HCEC 1CT (cell line): ENCODE measurements at regions not wholly inside any gene's neighbourhood (a gene's known extent, or its start where the extent isn't known, plus 50 kb on each side); places are given as distances from the start of the nearest gene placed in this dataset.

Source experiments
- DNase-seq: peaks from one replicate; pipeline ENCODE4 v3.0.0-alpha.2; 2017

DNA sequence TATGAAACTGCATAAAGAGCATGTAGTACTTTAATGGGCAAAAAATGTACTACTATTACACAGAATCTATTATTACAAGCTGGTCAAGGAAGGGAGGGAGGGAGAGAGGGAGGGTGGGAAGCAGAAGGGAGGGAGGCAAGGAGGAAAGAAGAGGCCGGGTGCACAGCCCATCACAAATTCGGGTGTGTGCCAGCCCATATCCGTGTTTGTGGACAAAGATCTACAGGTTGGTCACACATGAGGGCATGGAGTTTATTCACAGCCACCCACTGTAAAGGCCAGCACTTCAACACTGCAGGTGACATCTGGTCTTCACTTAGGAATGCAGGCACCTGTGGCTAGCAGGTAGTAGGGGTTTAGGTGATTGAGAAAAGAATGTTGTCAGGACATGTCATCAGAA is 352.5 kb upstream of the NBEA start:
- DNase-seq = no peak

DNA sequence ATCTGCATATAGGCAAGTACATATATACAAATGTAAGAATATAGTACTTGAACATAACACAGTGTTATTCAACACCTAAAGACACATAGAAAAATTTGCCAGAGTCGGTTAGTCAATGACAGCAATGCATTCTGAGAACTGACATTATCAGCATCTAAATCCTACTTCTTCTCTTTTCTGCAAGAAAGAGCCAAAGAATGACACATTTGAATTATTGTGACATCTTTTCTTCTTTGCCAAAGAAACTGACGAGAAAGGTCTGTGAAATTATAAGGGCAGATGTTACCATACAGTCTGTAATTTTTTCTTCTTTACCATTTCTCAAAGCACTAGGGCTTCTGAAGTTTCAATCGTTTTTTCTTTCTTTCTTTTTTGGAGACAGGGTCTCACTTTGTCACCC is 350.9 kb upstream of the NBEA start:
- DNase-seq = no peak

DNA sequence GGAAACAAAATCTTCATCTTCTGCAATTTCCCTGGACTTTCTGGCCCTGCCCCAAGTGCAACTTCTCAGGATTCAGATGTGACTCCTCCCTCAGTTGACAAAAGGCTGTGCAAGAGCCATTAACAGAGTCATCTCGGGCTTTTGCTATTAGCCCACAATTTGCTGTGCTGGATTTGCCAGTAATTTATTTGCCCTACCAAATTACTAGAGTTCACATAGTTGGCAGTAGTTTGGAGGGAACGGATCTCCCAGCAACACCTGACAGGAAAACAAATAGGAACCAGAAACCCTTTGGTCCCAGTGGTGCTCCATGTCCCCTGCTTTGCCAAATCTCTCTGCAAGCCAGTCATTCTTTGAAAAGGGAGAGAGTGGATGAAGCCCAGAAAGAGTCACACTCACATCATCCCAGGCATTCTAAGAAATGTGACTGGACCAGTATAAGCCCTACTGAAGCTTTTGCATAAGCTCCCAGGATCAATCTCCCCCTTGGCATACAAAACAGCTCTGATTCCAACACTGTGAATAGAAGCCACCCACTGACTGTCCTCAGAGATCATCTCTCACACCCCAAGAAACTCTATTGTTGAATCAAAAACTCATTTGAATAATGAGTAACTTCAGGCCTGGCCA is 350.1 kb upstream of the NBEA start:
- no peak for DNase-seq

DNA sequence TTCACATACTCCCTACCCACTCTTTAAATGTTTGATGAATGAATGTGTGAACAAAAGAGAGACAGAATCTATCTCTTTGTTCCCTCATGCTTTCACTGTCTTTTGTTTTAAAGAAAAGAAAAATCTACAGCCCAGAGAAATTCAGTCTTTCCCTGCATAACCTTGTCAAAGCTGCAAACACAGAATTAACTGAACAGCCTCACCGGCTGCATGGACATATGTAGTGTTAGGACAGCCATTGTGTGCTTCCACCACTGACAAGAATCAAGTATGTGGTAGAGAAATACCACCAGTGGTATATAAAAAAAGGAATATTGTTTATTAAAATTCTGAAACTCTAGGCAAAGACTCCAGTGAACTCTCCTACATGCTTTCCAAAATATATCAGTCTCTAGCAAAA is 348.4 kb upstream of the NBEA start:
- no peak for DNase-seq

DNA sequence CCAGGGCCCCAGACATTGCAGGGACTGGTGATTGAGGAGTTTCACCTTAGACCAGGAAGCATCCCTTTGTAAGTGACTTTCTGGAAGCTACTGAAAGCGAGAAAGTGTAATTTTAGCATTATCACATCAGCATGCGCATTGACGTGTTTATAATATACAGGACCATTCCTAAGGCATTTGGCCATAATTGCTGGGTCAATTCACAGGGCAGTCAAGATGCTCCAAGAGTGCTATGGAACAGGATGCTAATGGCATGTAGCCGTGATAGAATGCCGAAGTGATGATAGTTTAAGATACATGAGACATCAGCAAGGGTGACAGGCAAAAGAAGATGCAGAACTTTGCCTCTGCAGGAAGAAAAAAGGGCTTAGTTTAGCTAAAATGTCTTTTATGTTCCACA is 347.6 kb upstream of the NBEA start:
- no peak for DNase-seq

DNA sequence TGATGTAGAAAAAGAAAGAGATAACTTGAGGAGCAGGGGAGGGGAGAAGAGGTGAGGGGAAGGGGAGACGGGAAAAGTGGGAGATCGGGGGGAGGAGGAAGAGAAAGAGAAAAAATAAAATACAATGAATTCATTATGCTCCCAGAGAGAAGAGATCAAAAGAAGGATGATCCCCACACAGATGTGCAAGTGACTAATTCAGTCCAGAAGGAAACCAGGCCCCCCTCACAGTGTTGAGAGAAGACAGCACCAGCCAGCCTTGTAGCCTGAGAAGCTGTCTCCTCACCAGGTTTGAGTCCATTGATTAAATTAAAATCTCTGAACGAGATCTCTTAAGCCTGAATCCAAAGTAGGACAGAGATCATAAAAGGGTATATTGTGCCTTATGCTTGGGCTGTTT is 333.7 kb upstream of the NBEA start:
- no peak for DNase-seq

DNA sequence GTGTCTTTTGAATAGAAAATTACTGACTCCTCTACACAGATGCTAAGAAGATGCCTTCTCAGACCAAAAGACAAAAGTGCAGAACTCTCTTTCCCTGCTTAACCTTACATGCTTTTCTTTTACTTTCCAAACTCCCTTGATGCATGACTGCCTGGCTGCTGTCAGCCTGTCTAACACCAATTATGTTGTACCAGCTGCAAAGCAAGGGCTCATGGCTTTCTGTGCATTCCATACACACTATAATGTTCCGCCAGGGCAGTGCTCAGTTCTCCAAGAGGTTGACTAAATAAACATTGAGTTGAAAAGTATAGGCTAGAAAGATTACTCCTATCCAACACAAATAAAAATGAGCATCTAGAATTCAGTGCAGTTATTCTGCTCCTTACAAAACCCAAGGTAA is 330.4 kb upstream of the NBEA start:
- no peak for DNase-seq

DNA sequence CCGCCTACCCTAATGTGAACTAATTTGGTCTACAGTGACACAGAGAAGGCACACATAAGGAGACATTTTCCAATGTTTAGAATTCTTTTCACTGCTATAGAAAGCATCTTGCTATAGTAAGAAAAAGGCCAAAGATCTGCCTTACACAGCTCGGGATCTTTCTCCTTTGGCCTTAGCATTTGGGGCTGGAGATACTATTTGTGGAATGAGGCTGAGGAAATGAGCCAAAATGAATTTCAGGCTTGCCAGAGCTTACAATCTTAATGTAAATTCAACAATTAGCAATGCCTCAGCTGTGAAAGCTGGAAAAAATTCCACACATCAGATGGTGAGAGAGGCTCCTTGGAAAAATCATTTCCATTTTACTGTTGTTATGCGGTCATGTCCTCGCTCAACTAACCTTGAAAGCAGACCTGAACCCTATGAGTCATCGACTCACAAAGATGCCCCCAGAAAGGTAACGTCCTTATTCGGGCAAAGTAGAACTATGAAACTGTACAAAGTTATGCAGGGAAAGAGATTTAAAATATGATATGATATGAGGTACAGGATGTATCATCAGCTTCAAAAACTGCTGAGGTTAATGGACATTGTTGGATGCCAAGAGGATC is 324.5 kb upstream of the NBEA start:
- no peak for DNase-seq

DNA sequence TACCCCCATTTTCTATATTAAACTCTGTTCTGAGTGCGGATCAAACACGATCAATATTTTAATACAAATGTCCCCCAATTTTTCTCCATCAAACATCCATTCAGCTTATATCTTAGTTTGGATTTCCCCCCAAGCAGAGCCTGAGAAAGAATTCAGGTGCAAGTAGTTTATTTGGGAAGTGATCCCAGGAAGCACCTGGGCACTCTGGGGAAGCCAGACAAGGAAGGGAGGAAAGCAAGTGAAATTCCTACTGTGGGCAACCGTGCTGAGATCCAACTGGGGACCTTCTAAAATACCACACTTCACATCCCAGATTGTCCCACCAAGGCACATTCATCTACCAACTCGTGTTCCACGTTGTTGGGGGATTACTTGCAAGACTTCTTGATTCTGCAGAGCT is 323.4 kb upstream of the NBEA start:
- DNase-seq = no peak

DNA sequence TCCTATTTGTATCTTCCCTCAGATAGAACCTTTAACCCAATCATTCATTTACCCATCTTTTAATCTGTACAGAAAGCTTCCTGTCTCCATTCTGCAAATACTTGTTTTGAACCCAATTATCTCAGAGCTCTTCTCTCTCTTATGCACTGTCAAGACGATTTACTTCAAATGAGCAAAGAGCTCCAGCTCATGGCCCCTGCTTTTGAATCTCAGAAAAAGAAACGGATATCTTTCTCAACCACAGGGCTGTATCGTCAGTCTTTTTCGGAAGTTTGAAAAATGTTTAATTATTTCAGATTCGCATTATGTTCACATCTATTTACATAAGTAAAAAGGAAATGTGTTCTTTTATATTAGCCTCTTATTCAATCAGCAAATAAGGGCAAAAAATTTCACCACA is 322.7 kb upstream of the NBEA start:
- DNase-seq = no peak

DNA sequence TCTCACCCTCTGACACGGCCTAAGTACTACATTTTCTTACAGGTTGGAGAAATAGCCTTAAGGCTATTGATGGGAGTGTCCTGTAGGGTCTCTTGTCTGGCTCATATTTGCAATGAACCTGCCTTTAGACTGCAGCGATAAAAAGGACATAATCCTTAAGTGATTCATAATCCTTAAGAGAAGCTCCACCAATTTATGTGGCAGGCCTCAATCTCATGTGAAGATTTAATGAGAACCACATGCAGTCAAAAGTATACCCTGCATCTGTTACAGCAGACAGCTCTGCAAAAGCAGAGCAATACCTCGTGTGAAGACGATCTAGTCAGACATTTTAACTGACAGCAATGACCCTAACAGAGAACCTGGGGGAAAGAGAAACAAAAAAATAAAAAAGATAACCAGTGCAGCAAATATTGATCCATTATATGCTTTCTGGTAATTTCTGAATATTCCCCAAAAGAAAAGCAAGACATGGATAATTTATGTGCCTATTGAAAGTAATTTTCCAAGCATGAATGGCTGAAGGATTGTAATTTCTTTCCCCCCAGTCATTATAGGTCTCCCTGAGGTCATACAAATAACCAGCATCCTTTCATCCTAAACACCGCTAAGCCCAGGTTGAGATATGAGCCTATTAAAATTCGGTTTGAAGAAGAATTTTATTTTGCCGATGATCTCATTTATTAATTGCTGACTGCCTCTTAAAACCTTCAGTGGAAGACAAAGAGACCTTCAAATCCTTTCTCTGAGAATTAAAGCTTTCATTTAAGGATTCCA is 321.8 kb upstream of the NBEA start:
- no peak for DNase-seq

DNA sequence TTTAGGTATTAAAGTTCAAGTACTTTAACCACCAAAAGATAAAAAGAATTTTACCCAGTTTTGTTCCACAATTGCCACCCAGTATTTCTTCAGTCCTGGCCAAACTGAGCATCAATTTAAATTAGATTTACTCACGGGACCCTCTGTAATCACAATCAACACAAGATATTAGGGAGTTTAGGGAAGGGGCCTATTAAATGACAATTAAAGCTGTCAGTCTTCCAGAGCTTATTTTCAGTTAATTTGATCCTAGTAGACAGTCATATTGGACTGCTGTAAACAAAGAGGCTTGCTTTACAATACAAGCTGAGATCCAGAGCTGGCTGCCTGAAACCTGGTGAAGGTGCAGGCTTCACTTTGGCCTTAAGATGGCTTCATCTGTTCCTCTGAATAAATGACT is 321.2 kb upstream of the NBEA start:
- DNase-seq = no peak

DNA sequence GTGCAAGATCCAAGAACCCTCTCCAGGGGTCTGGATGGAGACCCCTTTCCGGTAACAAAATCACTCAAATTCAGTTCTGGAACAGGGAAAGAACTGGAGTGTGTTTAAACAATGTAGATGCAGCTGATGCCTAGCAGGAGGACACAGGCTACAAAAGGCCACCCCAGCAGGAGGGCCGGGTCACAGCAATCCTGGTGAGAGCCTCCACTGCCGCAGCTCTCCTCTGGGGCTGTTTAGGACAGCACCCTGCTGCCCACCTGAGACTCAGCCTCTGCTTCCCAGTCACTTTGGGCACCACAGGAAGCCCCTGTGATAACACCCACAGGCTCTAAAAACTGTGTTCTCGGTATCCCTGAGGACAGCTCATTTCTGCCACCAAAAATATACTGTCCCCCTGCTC is 318.7 kb upstream of the NBEA start:
- DNase-seq = no peak

DNA sequence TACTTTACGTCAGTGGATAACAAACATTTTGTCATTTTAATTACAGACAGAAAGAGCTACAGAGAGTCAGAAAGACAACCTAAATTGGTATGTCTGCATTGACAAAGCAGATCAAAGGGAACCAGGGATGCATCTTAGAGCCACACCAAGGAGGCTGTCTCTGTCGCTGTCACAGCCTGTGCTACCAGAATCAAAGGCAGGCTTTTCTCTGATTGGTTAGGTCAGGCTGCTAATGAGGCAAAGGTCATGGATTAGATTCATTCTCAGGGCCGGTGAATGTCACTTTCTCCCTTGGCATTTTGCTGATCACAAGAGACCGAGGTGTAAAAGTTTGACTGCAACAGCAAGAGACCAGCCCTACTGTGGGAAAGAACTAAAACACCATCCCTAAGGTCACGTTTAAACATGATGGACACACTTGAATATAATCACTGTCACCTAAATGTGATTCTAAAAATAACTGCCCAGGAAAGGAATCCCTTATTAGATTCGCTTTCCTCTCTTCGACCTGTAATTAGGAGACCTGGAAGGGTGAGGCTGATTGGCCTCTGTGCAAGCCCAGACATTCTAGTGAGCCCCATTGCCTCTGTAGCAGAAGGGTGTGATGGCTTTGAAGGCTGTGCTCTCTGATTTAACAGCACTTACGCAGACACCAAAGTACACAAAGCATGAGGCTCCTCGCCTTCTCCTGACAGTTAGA is 314.4 kb upstream of the NBEA start:
- DNase-seq = no peak

DNA sequence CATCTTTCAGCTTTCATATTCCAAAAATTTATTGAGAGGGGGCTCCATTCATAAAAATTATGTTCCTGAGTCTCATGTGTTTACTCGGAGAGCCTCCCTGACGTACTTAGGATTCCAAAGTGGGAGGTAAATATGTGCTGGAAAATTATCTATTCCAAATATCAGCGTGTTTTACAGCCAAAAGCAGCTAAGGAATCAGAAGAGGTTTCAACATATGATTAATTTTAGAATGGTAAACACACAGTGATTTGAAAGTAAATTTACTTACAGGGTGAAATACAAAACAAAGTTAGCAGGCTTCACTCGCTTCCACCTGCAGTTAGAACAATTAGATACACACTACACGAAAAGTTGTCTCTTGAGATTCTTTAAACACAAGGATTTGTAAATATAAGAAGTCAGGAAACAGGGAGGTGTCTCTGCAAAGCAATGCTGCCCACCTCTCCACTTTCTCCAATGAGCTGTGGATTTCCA is 313.8 kb upstream of the NBEA start:
- DNase-seq = no peak

DNA sequence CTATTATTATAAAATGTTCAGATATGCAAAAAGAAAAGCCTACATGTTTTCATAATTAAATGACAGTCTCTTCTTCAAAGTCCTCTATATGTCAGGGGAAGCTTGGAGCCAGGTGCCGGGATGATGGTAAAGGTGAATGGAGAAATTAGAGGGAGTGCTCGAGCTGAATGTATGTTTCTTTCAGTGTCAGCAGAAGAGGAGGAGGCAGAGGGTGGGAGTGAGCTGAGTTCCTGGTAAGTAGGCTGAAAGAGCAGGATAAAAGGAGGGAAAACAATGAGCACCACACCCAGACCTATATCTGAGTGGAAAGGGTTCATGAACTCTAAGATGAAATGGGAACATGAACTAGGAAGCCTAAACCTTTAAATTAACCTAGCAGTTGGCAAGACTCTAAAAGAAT is 307.6 kb upstream of the NBEA start:
- DNase-seq = no peak

DNA sequence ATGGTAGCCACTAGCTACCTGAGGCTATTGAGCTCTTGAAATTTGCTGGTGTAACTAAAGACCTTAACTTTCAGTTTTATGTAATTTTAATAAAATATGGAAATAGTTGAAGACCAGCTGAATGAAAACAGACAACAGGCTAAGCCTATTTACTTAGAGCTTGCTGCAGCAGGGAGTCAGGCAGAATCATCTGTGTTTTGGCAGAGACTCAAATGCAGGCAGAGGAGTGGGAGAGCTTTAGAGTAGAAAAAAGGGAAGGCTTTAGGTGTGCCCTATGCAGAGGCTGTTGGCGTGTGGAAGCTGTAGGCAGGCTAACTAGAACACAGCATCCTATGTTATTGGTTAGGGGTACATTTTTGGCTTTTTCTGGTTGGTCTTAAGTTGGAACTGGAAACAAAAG is 304.9 kb upstream of the NBEA start:
- DNase-seq = no peak

DNA sequence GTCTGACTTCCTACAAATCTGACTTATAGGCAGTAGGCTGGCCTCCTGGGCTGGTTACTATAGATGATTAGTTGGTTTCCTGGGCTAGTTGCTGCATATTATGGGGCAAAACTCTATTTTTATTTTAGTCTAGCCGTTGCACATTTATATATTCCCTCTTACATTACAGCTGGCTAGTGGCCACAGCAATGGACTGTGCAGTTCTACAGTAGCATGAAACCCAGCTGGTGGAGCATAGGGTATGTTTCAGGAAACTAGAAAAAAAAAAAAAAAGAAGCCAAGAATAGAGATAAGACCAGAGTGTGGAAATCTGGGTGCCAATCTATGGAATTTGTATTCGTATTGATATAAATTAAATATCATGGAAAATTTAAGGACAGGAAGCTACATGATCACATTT is 304.4 kb upstream of the NBEA start:
- no peak for DNase-seq

DNA sequence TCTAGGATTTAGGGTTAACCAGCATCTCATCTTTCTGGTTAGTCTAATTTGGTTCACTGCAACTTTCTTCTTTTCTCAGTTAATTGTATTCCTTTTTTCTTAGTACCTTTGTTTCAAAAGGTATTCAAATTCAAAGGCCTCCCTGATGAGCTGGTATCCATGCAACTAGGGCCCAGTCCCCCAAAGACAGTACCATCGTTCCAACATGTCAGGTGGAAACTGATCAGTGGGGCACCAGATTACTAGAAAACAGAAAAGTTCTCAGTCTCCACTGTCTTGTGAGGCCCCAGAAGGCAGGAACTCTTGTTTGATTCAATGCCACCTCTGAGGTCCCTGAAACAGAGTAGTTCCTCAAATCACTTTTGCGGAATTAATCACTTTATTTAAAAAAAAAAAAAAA is 303.2 kb upstream of the NBEA start:
- no peak for DNase-seq

DNA sequence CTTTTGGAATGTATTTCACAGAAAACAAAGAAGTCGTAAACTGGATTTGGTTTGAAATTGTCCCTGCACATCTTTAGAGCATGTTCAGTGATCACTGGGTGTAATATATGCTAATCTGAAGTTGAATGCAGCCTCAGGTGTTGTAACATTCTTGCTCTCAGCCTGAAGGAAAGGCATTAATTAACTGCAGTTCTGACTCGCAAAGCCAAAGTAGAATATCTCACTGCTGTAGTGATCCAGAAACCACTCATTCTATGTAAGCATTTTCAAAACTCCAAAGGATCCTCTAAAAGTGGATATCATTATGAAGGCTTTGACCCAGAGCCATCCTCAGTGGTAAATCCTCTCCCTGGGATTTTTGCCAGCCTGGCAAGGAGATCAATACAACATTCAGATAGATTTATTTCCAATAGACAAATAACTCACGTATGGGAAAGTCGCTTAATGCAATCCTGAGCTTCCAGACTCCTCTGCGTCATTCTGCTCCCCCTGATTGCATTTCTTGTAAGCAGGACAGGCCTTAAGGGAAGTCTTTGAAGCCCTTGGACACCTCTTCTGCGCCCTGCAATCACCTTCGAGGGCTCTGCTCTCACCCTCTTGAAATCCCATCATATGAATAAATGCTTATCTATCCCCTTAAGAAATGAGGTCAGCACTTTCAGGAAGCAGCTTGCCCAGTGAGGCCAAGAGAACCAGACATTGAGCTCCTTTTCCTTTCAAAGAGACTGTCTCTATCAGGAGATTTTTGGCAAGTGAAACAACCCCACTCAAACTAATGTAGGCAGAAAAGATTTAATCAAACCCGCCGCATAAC is 301.7 kb upstream of the NBEA start:
- no peak for DNase-seq

DNA sequence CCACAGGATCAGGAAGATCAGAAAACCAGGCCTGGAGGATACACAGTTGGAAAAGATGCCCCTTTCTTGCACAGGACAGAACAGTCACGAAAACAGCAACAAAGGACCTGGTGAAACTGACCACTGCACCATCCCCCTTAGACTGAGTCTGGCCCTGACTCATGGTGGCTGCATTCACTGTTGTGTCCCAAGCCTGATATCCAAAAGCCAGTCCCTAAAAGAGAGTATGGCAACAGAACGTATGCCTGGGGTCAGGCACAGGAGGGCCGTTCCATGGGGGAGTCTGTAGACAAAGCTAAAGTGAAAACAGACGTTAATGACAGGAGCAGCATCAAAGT is 301.1 kb upstream of the NBEA start:
- DNase-seq = no peak

DNA sequence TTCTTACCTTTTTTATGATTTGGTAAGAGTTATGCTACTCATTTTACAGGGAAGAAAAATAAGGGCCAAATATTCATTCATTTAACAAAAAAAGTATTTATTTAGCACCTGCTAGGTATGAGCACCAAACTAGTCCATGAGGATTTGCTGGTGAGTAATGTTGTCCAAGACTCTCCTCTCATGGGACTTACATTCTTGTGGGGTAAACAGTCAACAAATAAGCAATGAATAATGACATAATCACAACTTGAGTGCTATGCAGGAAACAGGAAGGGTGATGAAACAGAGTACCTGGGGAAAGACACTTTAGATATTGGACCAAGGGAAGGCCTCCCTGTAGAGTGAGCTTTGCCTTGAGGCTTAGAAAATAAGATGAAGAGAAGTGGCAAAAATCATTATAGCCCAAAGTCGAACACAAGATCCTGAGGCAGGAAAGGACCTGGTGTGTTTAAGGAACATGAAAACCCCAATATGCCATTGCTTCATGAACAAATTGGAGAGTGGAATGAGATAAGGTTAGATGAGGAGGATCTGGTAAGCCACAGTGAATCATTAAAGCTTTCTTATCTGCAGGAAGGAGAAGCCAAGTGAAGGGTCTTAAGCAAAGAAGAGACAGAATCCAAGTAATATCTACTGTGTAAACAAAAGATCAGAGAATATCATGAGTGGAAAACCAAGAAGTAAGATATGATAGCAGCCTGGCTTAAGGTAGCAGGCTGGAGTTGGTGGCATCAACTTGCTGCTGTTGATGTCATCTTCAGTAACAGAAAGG is 294.5 kb upstream of the NBEA start:
- no peak for DNase-seq
